Prostate gland (tissue), 2 donors: ENCODE measurements at regions not wholly inside any gene's neighbourhood (a gene's known extent, or its start where the extent isn't known, plus 50 kb on each side); places are given as distances from the start of the nearest gene placed in this dataset.

ENCODE experiments used
- CTCF ChIP-seq, 4 experiments: fragments of 200-600 bp in 2 of 4; fragments of 450-650 bp in 2 of 4; sonication (generic) in 2 of 4; IDR thresholded peaks; 1 replicate in 3 of 4; 2 replicates in 1 of 4; pipeline ENCODE4 v1.5.1; 2016 to 2019; ENCODE audit warnings: antibody characterized with exemption in 4 of 4, mild to moderate bottlenecking in 2 of 4, moderate library complexity in 2 of 4
- POLR2A ChIP-seq: fragments of 450-650 bp; IDR thresholded peaks from one replicate; pipeline ENCODE4 v1.6.1; 2016; ENCODE audit warnings: antibody characterized with exemption, mild to moderate bottlenecking
- POLR2AphosphoS5 ChIP-seq: sonication (generic); formaldehyde crosslinking; IDR thresholded peaks from one replicate; pipeline ENCODE4 v1.6.1; 2017; ENCODE audit warnings: antibody characterized with exemption

DNA sequence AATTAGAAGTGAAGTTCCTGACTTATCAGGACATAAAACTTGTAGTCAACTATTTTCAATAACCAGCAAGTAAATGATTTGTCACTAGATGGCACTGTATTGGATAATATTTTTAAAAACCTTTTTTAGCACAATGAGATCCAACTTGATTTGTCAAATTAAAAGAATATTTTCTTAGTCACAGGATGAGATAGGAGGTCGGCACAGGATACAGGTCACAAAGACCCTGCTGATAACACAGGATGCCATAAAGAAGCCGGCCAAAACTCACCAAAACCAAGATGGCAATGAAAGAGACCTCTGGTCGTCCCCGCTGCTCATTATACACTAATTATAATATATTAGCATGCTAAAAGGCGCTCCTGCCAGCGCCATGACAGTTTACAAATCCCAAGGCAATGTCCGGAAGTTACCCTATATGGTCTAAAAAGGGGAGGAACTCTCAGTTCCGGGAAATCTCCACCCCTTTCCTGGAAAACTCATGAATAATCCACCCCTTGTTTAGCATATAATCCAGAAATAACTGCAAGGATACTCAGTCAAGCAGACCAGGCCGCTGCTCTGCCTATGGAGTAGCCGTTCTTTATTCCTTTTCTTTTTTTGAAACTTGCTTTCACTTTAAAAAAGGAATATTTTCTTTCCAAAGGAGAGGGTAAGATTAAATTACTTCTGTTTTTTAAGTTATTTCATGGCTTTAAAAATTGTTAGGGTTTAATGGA lies 255.7 kb upstream of the MKLN1 start:
- TF ChIP-seq CTCF (IDR thresholded peaks at IDR 0.05): peak in 2 of 4 experiments; percentile 22 to 35
- TF ChIP-seq POLR2AphosphoS5: peak; percentile 36
- no peak for TF ChIP-seq POLR2A
